Renal pelvis (tissue), 1 donor: ENCODE measurements at regions not wholly inside any gene's neighbourhood (a gene's known extent, or its start where the extent isn't known, plus 50 kb on each side); places are given as distances from the start of the nearest gene placed in this dataset.
A peak's percentile ranks its signal among the peaks of the same experiment; 100 is the strongest.
"Not testable (repeated sequence)": the region's sequence is repeated elsewhere in the genome, so short reads cannot be mapped to it uniquely, and the experiment has no call there.

Experiments used
- DNase-seq: peaks from one replicate; pipeline ENCODE4 v3.0.0-alpha.2; 2013

DNA sequence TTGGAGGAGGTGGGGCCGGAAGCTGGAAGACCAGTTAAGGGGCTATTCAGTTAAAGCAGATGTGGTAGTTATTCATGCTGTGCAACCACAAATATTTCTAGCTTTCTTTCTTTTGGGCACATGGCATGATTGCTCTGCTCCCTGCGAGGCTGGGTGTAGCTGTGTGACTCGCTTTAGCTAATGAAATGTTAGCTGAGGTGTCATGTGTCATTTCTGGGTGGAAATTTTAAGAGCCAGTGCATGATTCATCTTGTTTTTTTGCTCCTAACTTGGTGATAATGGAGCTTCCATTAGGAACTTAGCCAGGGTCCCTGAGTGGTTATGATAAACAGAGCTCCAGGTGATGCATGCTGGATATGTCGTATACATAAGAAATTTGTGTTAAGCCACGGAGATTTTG lies 300.6 kb downstream of the SATB1 start:
- DNase-seq: no peak

GRCh38 chr3:18122264-18122663 lies 302.9 kb downstream of the SATB1 start:
- DNase-seq: no peak

DNA sequence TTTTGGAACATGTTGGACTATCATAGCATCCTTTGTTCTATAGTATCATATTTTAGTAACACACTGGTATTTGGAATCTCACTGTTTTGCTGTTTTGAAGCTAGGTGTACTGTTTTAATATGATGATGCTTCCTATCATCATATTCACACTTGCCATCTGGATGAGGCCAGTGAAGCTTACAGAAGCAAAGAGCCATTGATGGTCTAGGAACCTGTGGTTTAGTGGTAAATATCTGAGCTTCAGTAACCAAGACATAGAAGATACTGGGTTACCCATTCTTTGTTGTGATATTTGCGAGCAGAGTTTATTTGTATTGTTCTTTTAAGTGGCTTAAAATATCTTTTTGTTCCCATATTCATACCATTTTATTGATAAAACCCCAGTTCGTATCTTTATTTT lies 304.1 kb downstream of the SATB1 start:
- no peak for DNase-seq

DNA sequence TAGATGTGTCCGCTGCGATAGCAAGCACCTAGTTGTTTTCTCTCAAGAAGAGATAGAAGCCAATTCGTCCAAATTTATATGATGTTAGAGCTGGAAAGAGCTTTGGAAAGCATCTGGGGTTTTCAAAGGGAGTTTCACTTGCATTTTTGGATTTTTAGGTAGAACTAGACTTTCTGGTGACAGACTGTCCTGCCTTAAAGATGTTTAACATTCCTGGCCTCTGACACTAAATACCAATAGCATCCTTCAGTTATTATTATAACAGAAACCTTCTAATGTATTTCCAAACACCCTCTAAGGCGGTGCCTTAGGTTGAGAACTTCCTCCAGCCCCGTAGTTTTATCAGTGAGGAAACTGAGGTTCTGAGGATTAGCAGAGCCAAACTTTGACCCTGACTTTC lies 305.3 kb downstream of the SATB1 start:
- DNase-seq: no peak

GRCh38 chr3:18114894-18115293 lies 310.2 kb downstream of the SATB1 start:
- DNase-seq: no peak

DNA sequence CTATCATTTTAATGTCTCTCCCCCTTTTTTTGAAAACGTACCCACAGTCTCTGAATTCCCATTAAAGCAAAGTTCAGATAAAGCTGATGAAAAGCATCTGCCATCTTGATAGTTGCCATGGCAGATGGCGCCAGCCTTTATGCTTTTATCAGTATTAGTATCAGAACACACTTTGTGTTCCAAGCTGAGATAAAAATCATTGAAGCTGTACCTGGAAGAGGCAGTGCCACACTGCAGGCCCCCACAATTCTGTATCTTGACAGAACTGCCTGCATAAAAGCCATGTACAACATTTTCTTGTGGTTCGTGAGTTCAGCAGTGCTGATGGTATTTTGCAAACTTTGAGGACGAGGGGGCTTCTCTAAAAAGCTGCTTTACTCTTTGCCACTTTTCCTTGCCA lies 311.7 kb downstream of the SATB1 start:
- no peak for DNase-seq

GRCh38 chr3:18112674-18113375 lies 312.3 kb downstream of the SATB1 start:
- DNase-seq: no peak

DNA sequence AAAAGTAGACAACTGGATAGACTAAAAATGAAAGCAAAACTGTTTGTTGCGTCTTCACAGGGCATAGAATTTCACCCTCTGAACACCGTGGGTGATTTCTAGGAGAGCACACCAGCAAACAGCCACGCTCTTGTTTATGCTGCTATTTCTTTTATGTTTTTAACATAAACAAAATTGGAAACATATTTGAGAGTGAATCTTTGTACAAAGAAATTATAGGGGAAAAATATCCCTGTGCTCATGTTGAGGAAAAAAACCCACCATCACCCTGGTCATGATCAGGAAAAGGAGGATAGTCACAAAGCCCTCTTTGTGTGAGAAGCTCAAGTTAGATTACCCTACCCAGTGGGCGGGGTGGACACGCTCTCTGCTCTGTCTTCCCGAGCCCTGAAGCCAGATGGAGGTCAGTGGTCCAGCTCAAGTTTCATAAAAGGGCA lies 313.3 kb downstream of the SATB1 start:
- peak; percentile 26 for DNase-seq

DNA sequence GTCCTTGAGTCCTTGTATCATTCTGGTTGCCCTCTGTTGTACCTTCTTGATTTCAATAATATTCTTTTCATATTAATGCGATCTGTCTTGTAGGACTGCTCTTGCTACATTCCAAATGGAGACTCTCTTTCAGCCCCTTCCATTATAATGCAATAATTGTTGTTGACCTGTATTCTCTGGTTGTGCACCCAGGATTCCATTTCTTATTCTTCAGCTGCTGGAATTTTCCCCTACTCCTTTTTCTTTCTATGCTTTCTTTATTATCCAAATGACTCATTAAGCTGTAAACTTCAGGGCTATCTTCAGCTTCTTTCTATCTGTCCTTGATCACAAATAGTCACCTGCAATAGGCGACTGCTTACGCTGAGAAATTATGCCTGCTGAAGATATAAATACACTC lies 321.5 kb downstream of the SATB1 start:
- DNase-seq: no peak

GRCh38 chr3:18100121-18100520 lies 325.0 kb downstream of the SATB1 start:
- DNase-seq: no peak

- DNase-seq: no peak
Observed at GRCh38 chr3:18099611-18100010, 325.5 kb downstream of the SATB1 start.

- DNase-seq: no peak
Observed at GRCh38 chr3:18098960-18099587, 326.1 kb downstream of the SATB1 start.

DNA sequence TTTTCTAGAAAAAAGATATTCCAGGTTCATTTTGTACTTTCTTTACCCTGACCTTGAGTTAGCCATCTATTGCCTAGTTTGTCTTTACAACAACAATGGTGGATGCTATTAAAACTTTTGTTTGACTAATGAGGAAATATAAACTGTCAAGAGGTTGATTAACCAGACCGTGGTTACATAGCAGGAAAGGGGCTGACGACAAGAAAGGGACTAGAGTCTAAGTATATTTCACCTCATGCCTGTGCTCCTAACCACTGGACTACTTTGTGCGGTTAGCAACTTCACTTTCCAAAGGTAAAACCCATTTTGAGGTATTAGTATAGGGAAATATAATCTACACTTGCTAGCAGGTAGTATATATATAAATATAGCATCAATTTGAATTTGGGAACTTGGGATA lies 327.1 kb downstream of the SATB1 start:
- no peak for DNase-seq

DNA sequence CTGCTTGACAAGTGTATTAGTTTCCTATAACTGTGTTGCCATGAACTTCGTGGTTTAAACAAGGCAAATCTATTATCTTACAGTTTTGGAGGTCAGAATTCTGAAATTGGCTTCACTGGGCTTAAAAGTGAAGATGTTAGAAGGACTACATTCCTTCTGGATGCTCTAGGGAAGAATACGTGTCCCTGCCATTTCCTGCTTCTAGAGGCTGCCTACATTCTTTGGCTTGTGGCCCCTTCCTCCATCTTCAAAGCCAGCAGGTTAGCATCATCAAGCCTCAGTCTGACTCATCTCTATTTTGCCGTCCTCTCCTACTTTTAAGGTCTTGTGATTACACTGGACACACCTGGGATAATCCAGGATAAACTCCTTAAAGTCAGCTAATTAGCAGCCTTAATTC lies 327.7 kb downstream of the SATB1 start:
- no peak for DNase-seq

DNA sequence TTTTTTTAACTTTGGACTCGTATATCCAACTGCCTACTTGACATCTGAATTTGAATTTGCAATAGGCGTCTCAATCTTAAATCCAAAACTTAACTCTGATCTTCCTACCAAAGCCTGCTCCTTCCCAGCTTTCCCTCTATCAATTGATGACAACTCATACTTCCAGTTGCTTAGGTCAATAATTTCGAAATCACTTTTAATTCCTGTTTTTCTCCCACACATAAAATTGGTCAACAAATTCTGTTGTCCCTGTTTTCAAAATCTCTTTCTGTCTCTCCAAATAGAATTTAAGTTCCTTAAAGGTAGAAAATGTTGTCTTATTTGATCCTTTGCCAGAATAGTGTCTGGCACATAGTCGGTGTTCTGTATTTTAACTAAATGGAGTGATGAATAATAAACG lies 332.4 kb downstream of the SATB1 start:
- DNase-seq: no peak

GRCh38 chr3:18090377-18090776 lies 334.8 kb downstream of the SATB1 start:
- no peak for DNase-seq

DNA sequence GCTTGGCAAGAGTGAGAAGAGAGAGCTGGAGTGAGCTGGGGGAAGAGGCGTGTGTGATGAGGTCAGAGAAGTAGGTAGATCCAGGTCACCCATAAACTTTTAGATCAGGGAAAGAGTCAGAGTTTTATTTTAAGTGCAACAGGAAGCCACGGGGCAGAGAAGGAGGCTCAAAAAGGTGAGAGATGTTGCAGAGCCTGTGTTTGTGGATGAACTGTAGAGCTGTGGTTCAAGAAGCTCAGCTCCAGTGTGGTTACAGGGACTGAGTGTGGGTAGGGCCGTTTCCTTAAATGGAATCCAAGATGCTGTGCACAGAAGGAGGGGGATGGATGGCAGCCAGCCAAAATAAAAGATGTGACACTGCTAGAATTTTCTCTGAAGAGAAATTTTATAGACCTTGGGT lies 337.2 kb downstream of the SATB1 start:
- no peak for DNase-seq

- no peak for DNase-seq
Observed at GRCh38 chr3:18086760-18087159, 338.4 kb downstream of the SATB1 start.

DNA sequence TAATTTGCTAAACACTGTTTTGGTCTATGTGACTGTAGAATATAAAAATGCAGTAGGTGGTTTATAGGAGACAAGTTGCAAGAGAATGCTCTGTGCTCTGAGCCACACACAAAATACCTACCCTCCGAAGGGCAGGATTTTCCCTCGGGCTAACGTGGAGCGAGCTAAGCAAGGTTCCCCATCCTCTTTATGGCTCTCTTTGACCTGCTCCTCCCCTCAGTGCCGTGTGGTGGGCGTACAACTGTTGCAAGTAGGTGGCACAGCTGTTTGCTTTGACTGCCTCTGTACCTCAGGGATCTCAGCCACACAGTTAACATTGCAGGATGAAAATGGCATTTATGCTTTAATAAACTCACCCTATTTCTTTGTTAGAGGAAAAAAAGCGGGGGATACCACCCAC lies 339.1 kb downstream of the SATB1 start:
- DNase-seq: no peak

- no peak for DNase-seq
Observed at GRCh38 chr3:18085429-18085828, 339.7 kb downstream of the SATB1 start.

DNA sequence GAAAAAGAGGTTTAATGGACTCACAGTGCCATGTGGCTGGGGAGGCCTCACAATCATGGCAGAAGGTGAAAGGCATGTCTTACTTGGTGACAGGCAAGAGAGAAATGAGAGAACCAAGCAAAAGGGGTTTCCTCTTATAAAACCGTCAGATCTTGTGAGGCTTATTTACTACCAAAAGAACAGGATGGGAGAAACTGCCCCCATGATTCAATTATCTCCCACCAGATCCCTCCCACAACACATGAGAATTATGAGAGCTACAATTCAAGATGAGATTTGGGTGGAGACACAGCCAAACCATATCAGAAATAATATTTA lies 340.8 kb upstream of the TBC1D5 start:
- not testable (repeated sequence) for DNase-seq

DNA sequence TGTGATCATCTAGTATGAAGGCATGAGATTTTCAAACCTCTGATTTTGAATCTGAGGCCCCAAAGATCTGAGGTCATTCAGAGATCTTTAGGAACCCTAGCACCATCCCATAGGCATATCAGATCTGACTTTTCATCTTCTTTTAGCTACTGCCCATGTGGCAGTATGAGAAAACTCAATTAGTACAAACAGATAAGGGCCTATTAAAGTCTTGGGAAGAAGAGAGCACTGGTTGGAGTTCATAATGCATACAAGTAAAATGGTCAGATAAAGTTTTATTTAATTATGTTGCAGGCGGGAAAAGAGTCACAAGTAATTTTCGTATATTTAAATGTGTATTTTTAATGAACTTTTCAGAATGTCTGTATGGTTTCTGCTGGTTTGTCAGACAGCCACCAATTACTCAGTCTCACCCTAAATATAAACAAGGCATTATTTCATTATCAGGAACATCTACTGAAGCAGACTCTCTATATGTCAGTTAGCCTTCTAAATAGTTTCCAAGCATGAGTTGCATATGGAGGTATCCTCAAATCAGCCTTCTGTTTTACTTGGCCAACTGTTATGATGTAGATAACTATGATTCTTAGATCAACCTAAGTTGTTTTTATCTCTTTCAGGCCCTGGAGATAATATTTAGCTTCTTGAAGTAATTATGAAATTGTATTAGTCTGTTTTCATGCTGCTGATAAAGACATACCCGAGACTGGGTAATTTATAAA lies 340.3 kb upstream of the TBC1D5 start:
- DNase-seq: no peak

DNA sequence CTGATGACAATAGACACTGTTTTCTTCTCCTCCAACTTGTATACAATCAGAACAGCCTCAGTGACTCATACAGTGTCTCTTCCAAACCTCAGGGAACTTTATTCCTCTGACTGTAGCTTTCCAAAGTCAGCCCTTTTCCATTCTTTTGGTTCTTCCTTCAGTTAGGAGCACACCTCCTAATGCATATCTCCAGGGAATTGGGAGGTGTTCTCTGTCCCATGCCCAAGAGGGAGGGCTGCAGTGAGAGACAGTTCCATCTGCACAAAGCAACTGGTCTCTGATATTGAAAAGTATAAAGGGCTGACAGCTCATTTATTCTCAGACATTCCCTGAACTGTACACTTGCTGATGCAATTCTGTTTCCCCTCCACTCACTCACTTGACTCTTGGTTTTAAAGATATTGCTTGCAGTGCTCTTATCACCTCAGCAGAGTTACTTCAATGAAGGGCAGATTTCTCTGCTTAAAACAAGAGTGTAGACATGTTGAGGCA lies 337.8 kb upstream of the TBC1D5 start:
- DNase-seq: no peak
